HG02840 (cell line): ENCODE measurements at regions not wholly inside any gene's neighbourhood (a gene's known extent, or its start where the extent isn't known, plus 50 kb on each side); places are given as distances from the start of the nearest gene placed in this dataset.

Experiments
- ATAC-seq: cut with Tn5 transposase; IDR thresholded peaks from one replicate; pipeline ENCODE4 v1.9.1; 2021; ENCODE audit warnings: mild to moderate bottlenecking, moderate library complexity, moderate number of reproducible peaks; ENCODE audit not compliant: unreplicated experiment, low FRiP score

DNA sequence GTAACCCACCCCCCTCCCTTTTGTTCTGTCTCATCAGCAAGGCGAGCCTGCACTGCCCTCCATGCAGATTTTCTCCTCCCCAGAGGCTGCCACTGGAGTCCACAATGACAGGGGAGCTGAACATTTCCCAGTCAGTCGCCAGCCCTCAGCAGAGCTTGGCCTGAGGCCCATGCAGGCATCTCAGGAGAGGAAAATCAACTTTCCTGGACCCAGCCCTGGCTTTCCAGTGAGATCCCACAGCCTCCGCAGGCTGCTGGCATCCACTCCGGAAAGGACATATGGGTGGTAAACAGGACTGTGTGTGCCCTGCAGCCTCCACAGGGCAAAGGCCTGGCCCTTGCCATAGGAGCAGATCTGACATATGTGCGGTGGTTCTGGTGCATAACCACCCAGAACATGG is 253.8 kb downstream of the TNS1 start:
- ATAC-seq: no peak

DNA sequence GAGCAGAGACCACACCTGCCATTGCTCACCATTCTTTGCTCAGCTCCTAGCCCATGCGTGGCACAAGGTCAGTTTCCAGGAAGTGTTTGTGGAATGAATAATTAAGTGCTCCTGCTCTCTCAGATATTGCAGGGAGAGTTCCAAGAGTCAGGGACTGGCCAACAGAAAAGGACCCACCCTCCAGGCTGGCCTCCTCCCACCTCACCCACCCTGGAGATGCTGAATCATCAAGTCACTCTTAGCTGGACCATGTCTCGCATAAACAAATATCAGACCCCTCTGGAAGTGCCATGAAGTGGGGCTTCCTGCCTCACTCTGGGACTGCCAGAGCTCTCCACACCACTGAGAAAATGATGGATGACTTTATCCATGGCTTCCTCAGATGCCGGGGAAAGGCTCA is 256.0 kb downstream of the TNS1 start:
- ATAC-seq: no peak

GRCh38 chr2:217743966-217744761 is 258.6 kb downstream of the TNS1 start:
- no peak for ATAC-seq

DNA sequence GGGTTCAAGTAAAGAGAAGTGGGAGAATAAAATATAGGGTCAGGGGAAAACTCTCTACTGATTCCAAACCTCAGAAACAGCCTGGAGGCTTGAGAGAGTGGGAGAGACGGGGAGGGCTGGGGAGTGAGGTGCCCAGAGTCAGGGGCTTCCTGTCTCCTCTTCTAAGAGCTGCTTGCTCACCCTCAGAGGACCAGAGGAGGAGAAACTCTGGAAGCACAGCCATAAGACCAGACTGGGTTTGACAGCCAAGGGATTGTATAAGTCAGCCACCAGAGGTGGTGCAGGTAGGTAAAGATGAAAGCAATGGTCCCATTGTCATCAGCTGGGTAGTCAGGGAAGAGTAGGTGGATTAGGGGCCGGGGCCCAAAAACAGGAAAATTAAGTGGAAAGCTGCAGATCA is 259.4 kb downstream of the TNS1 start:
- ATAC-seq: no peak

DNA sequence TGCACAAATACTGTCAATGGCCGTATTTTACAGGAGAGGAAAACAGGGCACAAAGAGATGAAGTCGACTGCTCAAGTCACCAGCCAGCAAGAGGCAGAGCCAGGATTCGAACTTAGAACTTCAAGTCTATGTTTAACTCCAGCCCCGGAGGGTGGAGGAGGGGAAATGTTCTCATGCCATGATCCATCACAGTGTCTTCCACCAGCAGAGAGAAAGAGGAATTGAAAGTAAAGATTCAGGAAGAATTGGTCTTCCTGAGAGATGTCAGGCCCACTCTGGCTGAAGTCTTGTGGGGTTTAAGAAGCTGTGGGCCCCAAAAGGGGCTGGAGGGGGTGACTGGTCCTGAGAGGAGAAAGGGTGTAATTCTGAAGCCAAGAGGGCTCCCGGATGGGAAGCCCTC is 260.0 kb downstream of the TNS1 start:
- no peak for ATAC-seq

GRCh38 chr2:217742276-217742675 is 260.5 kb downstream of the TNS1 start:
- no peak for ATAC-seq

GRCh38 chr2:217741381-217741955 is 261.3 kb downstream of the TNS1 start:
- ATAC-seq: no peak

DNA sequence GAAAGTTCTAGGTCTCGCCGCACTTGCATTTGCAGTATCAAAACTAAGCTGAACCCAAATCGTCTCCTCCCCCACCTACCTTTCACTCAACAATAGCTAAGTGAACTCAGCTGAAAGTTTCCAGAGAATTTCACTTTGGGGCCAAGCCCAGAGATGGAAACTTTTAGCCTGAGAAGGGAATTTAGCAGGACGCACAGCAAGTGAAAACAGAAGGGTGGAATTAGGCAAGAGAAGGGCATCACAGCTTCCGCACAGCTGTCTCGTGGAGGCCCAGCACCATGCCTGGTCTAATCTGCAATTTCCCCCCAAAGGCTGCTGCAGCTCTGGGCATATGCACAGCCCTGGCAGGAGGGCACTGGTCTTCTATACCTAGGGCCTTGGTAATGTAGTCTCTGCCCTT is 262.0 kb downstream of the TNS1 start:
- ATAC-seq: no peak

DNA sequence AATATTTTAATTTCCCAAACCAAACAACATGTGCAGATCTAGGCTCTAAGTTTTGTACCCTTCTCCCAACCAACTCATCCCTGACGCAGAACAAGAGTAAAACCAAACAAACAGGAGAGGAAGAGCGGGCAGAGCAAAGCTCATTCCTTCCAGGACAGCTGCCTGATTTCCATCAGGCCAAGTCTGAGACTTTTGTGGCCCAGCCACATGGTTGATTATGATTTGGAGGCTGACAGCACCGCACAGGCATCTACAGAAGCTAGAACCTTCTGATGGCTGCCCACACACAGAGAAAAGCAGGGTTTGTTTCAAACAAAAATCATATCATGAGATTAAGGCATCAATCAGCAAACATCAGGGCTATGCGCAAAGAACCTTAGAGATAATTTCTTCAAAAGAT is 262.6 kb downstream of the TNS1 start:
- ATAC-seq: no peak

- ATAC-seq: no peak
These were observed 263.1 kb downstream of the TNS1 start for GRCh38 chr2:217739741-217740140.

DNA sequence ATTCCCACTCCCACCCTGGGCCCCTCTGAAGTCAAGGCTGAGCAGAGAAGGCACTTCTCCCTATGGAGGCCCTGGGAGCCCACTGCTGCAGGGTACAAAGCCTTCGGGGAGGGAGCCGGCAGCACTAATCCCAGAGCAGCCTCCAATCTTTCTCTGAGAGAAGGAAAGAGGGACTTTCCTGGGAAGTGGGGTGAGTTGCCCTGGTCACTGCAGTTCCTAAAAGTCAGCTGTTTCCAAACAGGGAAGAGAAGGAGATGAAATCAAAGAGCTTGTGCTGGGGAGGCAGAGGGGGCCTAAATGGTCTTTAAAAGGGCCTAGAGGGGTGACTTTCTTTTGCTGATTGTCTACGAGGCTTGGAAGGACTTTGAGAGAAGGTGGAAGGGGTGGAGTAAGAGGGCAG is 264.7 kb downstream of the TNS1 start:
- ATAC-seq: no peak

DNA sequence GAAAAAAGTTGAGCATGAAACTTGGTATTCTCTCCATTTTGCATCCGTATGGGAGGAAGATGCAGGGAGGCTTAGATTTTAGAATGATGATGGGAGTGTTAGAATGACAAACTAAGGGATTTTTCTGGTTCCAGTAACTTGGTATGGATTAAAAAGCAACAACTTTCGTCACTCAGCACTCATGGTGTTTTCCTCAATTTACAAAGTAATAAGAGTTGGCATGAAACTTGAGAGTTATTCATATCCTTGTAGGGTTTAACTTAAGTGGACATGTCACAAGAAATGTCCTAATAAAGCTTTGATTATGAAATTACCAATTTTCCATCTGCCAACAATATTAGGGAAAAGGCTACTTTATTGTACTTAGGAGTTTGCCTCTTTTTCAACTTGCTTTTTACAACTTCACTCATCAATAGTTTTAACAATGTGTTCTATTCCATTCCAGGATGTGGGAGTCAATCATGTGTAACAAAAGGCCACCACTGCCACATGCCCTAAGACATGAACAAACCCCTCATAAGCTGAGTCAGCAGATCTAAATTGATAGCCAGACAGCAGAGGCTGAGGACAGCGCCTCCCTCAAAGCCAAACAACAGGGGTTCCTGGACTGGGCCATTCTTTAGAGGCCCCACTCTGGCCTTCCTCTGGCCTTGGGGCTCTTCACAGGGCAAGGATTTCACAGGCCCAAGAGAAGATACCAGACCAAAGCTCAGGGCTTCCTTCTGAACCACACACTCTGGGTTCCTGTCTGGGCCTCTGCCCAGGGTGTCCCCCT is 265.8 kb downstream of the TNS1 start:
- no peak for ATAC-seq

DNA sequence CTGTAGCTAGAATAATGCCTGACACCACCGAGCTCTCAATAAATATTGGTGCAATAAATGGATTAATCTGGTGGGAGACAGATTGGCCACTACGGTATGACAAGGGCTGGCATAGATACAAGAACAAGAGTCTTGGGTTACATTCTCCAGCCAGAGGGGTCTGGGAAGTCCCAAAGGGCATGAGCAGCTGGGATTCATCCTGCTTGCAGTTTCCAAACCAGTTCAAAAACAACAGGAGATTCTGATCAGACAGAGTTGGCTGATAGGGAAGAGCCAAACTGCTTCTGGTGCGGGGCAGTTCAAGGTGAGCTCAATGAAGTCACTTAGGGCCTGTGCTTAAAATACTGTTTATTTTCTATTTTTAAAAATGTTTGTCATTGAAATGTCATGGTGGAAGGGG is 266.9 kb downstream of the TNS1 start:
- ATAC-seq: no peak

DNA sequence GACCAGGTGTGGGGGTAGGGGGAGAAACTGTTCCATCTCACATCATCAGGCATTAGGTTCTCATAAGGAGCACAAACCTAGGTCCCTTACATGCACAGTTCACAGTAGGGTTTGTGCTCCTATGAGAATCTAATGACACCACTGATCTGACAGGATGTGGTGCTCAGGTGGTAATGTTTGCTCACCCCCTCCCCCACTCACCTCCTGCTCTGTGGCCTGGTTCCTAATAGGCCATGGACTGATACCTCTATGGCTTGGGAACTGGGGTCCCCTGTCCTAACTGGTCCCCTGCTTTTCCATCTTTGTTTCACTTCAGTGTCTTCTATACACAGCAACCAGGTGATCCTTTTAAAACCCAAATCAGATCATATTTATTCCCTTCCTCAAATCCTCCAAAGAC is 267.8 kb downstream of the TNS1 start:
- ATAC-seq: no peak

- no peak for ATAC-seq
These were observed 269.3 kb downstream of the TNS1 start for GRCh38 chr2:217733461-217733860.

DNA sequence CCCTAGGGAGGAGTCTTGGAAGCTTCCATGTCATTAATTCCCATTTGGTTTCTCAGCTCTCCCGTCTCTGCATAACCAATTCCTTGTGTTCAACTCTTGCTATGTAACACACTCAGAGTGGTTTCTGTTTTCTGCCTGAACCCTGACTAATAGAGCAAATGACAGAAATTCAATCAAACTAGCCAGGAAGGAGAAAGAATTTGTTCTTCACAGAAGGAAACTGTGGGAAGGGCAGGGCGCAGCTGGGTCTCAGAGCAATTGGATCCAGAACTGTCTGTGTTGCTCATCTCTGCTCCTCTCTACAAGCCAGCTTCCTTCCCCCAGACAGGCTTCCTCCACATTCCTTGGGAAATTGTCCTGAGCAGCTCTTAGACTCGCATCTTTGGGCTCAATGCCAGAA is 269.8 kb downstream of the TNS1 start:
- ATAC-seq: no peak

GRCh38 chr2:217731805-217732204 is 271.0 kb downstream of the TNS1 start:
- ATAC-seq: no peak

DNA sequence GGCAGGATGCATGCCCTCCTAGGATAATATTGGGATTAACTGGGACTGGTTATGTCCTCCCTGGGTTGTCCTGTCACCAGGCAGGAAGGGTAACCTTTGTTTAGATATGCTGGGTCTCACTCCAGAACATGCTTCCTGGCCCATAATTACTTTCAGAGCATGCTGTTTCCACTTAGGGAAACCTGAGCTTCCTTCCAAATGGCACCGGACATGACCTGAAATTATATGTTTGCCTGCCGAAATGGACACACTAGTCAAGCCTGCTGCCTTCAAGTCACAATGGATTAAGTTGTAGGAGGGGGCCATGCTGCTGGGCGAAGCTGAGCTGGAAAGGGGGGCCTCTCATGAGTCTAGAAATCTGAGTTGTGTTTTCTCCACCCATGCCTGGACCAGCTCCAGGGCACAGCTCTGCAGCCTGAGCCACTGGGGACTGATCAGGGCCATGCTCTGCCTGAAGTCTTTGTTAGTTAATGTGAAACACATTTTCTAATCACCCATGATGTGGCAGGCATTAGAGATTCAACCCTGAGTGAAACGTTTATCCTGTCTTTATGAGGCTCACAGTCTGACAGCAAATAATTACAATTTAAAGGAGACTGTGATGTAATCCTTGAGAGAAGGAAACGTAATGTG is 273.3 kb downstream of the TNS1 start:
- ATAC-seq: no peak

DNA sequence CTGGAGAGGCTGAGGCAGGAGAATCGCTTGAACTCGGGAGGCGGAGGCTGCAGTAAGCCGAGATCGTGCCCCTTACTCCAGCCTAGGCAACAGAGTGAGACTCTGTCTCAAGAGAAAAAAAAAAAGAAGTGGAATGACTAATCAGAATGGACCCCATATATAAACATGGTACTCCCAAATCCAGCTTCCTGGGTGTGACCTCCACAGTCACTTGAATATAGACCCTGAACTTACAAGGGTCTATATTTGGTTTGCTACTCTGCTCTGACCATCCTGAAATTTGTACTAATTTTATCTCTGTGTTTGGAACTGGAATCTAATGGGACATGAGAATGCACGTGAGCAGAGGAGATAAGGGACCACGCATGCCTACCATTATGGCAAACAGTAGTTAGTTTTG is 275.0 kb downstream of the TNS1 start:
- ATAC-seq: no peak

- no peak for ATAC-seq
These were observed 277.4 kb downstream of the TNS1 start for GRCh38 chr2:217725409-217725808.

DNA sequence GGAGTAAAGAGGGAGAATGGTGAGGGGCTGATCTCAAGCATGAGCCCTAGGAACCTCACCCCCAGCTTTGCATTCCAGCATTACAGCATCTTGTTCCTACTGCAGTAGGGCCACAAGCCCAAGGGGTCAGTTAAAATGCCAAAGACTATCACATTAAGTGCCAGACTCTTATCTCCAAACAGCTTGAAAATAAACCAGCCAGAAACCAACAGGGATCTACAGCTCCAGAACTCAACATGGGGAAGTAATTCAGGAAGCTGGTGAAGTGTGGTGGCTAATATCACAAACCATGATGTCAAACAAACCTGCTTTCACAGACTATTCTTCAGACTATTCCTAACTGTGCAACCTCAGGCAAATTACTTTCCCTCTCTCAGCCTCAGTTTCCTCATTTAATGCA is 278.3 kb downstream of the TNS1 start:
- ATAC-seq: no peak
